DND-41 (cell line): ENCODE measurements at regions not wholly inside any gene's neighbourhood (a gene's known extent, or its start where the extent isn't known, plus 50 kb on each side); places are given as distances from the start of the nearest gene placed in this dataset.

Experiments used
- EZH2 ChIP-seq: IDR thresholded peaks from 3 replicates; pipeline ENCODE4 v1.6.1; 2012; ENCODE audit warnings: borderline replicate concordance, low read depth, mild to moderate bottlenecking, moderate library complexity, low read length, inconsistent platforms; ENCODE audit not compliant: severe bottlenecking
- TF ChIP-seq, protein P1 (sequence below): IDR thresholded peaks from 2 replicates; pipeline ENCODE4 v1.5.1; 2012; ENCODE audit warnings: borderline replicate concordance, low read length, moderate library complexity, mild to moderate bottlenecking; ENCODE audit not compliant: poor library complexity, severe bottlenecking; ENCODE audit errors: extremely low read depth

DNA sequence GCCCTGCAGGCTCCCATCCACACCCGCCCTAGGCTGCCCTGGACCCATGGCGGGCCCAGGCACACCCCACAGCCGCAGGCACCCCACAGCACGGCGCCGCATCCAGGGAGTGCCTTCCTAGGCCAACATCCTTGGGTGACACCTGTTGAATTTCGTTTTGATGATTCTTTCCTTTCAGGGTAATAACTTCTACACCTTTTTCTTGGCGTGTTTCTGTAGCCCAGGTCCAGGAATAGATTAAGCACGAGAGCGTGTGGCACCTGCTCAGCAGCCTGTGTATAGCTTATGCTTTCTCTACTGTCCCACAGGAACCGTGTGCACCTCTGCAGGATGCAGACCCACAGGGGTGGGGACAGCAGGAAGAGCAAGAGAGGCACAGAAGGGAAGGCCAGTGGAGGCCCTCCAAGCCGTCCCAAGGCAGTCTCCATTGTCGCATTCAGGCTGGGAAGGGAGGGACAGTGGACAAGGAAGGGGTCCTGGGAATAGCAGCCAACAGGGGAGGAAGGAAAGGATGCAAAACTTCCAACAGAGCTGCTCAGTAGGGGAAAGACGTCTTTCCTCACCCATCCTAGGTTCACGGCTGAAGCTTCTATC lies 118.1 kb upstream of the AFDN start:
- TF ChIP-seq, protein P1, sequence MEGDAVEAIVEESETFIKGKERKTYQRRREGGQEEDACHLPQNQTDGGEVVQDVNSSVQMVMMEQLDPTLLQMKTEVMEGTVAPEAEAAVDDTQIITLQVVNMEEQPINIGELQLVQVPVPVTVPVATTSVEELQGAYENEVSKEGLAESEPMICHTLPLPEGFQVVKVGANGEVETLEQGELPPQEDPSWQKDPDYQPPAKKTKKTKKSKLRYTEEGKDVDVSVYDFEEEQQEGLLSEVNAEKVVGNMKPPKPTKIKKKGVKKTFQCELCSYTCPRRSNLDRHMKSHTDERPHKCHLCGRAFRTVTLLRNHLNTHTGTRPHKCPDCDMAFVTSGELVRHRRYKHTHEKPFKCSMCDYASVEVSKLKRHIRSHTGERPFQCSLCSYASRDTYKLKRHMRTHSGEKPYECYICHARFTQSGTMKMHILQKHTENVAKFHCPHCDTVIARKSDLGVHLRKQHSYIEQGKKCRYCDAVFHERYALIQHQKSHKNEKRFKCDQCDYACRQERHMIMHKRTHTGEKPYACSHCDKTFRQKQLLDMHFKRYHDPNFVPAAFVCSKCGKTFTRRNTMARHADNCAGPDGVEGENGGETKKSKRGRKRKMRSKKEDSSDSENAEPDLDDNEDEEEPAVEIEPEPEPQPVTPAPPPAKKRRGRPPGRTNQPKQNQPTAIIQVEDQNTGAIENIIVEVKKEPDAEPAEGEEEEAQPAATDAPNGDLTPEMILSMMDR, result no peak
- no peak for TF ChIP-seq EZH2
